ENCODE measurements at regions not wholly inside any gene's neighbourhood (a gene's known extent, or its start where the extent isn't known, plus 50 kb on each side); places are given as distances from the start of the nearest gene placed in this dataset.

DNA sequence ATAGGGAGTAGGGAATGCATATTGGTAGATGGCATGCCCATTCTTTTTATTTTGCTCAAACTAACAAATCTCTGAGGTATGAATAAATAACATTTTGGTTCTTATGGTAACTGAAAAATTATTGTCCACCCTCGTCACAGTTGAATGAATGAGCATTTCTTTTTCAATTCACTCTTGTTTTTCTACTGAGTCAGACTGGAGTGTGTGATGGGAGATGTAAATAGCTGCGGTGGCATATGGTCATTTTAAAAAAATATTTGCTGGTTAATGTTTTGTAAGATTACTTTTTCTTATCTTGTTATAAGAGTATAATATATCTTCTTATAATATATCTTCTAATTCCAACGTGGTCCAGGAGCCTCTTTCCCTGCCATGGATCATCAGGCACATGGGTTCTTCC is 586.5 kb downstream of the SLITRK5 start:
- no peaks in the 10 kb centered on the region for H3K36me3 ChIP-seq (replicated peaks; ENCODE audit: low read depth, low read length)
- no peak overlapping the region for H3K27ac ChIP-seq (ENCODE audit: low read length)
- H3K4me3 ChIP-seq (ENCODE audit: low read length): no peak overlapping the region
- H4K20me1 ChIP-seq (ENCODE audit: insufficient read depth, low read length): no peaks in the 10 kb centered on the region
- no peak overlapping the region for H3K9ac ChIP-seq (ENCODE audit: low read length)
- H3K4me1 ChIP-seq (ENCODE audit: low read length): no peaks in the 10 kb centered on the region
- H3K79me2 ChIP-seq (ENCODE audit: low read length): no peaks in the 10 kb centered on the region
- H3K4me2 ChIP-seq (ENCODE audit: low read length): no peak overlapping the region
- H3K9me3 ChIP-seq (ENCODE audit: insufficient read depth, low read length): no peaks in the 10 kb centered on the region; the same call in 1 of the 2 replicates
- TF ChIP-seq, protein P1, sequence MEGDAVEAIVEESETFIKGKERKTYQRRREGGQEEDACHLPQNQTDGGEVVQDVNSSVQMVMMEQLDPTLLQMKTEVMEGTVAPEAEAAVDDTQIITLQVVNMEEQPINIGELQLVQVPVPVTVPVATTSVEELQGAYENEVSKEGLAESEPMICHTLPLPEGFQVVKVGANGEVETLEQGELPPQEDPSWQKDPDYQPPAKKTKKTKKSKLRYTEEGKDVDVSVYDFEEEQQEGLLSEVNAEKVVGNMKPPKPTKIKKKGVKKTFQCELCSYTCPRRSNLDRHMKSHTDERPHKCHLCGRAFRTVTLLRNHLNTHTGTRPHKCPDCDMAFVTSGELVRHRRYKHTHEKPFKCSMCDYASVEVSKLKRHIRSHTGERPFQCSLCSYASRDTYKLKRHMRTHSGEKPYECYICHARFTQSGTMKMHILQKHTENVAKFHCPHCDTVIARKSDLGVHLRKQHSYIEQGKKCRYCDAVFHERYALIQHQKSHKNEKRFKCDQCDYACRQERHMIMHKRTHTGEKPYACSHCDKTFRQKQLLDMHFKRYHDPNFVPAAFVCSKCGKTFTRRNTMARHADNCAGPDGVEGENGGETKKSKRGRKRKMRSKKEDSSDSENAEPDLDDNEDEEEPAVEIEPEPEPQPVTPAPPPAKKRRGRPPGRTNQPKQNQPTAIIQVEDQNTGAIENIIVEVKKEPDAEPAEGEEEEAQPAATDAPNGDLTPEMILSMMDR (IDR thresholded peaks at IDR 0.05; ENCODE audit: low read depth, low read length): no peak
- TF ChIP-seq EZH2phosphoT487 (IDR thresholded peaks at IDR 0.05; ENCODE audit: low read depth): no peak
- no peaks in the 10 kb centered on the region for H3K27me3 ChIP-seq (ENCODE audit: low read depth, low read length)
- H2AFZ ChIP-seq (ENCODE audit: low read depth, low read length): no peak overlapping the region

DNA sequence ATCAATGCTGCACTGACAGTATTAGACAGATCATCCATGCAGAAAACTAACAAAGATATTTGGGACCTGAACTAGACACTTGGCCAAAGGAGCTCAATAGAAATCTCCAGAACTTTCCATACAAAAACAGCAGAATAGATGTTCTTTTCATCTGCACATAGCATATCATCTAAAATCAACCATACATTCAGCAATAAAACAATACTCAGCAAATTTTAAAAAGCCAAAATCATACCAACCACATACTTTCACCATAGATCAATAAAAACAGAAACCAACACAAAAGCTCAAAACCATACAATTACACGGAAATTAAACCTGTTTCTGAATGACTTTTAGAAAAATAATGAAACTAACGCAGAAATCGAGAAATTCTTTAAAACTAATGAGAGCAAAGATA is 592.6 kb downstream of the SLITRK5 start:
- no peaks in the 10 kb centered on the region for H3K4me1 ChIP-seq (ENCODE audit: low read length)
- no peak overlapping the region for H3K27ac ChIP-seq (ENCODE audit: low read length)
- H3K27me3 ChIP-seq (ENCODE audit: low read depth, low read length): no peaks in the 10 kb centered on the region
- no peaks in the 10 kb centered on the region for H3K79me2 ChIP-seq (ENCODE audit: low read length)
- no peaks in the 10 kb centered on the region for H3K36me3 ChIP-seq (replicated peaks; ENCODE audit: low read depth, low read length)
- H3K9me3 ChIP-seq (ENCODE audit: insufficient read depth, low read length): no peaks in the 10 kb centered on the region; the same call in 1 of the 2 replicates
- H3K4me2 ChIP-seq (ENCODE audit: low read length): no peak overlapping the region
- TF ChIP-seq EZH2phosphoT487 (IDR thresholded peaks at IDR 0.05; ENCODE audit: low read depth): no peak
- TF ChIP-seq, protein P1 (IDR thresholded peaks at IDR 0.05; ENCODE audit: low read depth, low read length): no peak
- H3K9ac ChIP-seq (ENCODE audit: low read length): no peak overlapping the region
- H3K4me3 ChIP-seq (ENCODE audit: low read length): no peak overlapping the region
- no peaks in the 10 kb centered on the region for H4K20me1 ChIP-seq (ENCODE audit: insufficient read depth, low read length)
- H2AFZ ChIP-seq (ENCODE audit: low read depth, low read length): no peak overlapping the region

DNA sequence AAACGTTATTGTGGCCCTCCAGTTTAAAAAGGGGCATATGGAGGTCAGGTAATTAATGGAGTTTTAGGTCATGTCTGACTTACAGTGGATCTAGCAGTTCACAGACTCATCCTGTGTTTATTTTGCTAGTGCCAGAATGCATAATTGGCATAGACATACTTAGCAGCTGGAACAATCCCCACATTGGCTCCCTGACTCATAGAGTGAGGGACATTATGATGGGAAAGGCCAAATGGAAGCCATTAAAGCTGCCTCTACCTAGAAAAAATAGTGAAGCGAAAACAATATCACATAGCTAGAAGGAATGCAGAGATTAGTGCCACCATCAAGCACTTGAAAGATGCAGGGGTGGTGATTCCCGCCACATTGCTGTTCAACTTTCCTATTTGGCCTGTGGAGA is 610.7 kb downstream of the SLITRK5 start:
- TF ChIP-seq, protein P1 (IDR thresholded peaks at IDR 0.05; ENCODE audit: low read depth, low read length): no peak
- no peak for TF ChIP-seq EZH2phosphoT487 (IDR thresholded peaks at IDR 0.05; ENCODE audit: low read depth)
- no peak overlapping the region for H3K9ac ChIP-seq (ENCODE audit: low read length)
- H3K4me1 ChIP-seq (ENCODE audit: low read length): no peaks in the 10 kb centered on the region
- H3K79me2 ChIP-seq (ENCODE audit: low read length): no peaks in the 10 kb centered on the region
- H3K27ac ChIP-seq (ENCODE audit: low read length): no peak overlapping the region
- H4K20me1 ChIP-seq (ENCODE audit: insufficient read depth, low read length): no peaks in the 10 kb centered on the region
- no peak overlapping the region for H2AFZ ChIP-seq (ENCODE audit: low read depth, low read length)
- H3K4me3 ChIP-seq (ENCODE audit: low read length): no peak overlapping the region
- no peaks in the 10 kb centered on the region for H3K36me3 ChIP-seq (replicated peaks; ENCODE audit: low read depth, low read length)
- peaks cover 3% of the 10 kb centered on the region for H3K9me3 ChIP-seq (ENCODE audit: insufficient read depth, low read length)
- H3K4me2 ChIP-seq (ENCODE audit: low read length): no peak overlapping the region
- H3K27me3 ChIP-seq (ENCODE audit: low read depth, low read length): no peaks in the 10 kb centered on the region

DNA sequence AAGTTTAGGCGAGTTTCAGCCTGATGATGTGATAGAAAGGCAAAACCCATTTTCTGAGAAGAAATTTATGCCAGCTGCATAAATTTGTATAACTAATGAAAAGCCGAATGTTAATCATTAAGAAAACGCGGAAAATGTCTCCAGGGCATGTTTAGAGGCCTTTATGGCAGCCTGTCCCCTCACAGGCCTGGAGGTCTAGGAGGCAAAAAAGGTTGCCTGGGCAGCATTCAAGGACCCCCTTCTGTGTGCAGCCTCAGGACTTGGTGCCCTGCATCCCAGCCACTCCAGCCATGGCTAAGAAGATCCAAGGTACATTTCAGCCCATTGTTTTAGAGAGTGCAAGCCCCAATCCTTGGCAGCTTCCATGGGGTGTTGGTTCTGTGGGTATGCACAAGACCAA is 614.2 kb downstream of the SLITRK5 start:
- Histone ChIP-seq H3K4me3 (ENCODE audit: low read length) (no peak overlapping the region), H3K36me3 (replicated peaks; ENCODE audit: low read depth, low read length) (no peaks in the 10 kb centered on the region), H3K9ac (ENCODE audit: low read length) (no peak overlapping the region), H4K20me1 (ENCODE audit: insufficient read depth, low read length) (no peaks in the 10 kb centered on the region), H3K27me3 (ENCODE audit: low read depth, low read length) (no peaks in the 10 kb centered on the region), H3K9me3 (ENCODE audit: insufficient read depth, low read length) (peaks cover 3% of the 10 kb centered on the region), H2AFZ (ENCODE audit: low read depth, low read length) (no peak overlapping the region), H3K4me1 (ENCODE audit: low read length) (no peaks in the 10 kb centered on the region), H3K79me2 (ENCODE audit: low read length) (no peaks in the 10 kb centered on the region), H3K4me2 (ENCODE audit: low read length) (no peak overlapping the region), H3K27ac (ENCODE audit: low read length) (no peak overlapping the region)
- TF ChIP-seq, protein P1 (IDR thresholded peaks at IDR 0.05; ENCODE audit: low read depth, low read length): no peak
- TF ChIP-seq EZH2phosphoT487 (IDR thresholded peaks at IDR 0.05; ENCODE audit: low read depth): no peak

All from OCI-LY3 (cell line).